ENCODE measurements at regions not wholly inside any gene's neighbourhood (a gene's known extent, or its start where the extent isn't known, plus 50 kb on each side); places are given as distances from the start of the nearest gene placed in this dataset.
"Not testable (repeated sequence)": the region's sequence is repeated elsewhere in the genome, so short reads cannot be mapped to it uniquely, and the experiment has no call there.

DNA sequence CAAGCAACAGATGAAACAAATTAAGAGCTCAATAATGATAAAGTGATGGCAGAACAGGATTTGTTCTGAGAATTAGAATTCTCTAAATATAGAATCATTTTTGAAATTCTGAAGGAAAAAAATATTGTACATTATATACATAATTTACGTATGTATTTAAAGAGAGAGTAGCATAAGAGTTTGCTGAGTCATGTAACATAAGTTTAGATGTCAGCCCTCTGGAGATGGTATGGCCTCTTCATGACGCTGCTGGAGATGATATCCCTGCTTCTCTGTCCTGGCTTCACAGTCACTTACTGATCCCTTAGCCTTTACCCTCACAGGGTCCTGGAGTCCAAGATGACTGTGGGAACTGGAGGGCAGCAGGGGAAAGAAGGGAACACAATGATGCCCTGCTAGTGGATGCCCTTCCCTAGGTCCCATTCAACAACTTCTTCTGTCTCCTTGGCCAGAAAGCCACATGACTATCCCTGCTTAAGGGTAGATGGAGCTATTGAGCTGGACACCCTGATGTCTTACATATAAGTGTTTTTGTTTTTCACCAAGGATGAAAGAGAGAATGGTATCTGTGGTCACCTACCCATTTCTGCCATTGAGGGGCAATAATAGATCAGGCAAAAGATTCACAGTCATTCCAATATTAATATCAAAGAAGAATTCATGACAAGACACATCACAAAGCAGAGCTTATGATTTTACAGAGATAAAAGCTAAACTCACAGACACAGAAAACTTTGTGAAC is 753.1 kb downstream of the TBC1D22A start:
- no peak for DNase-seq

GRCh38 chr22:47512617-47513016 is 750.2 kb downstream of the TBC1D22A start:
- no peak for DNase-seq

- DNase-seq: no peak
These were observed 742.5 kb downstream of the TBC1D22A start for GRCh38 chr22:47504962-47505361.

- DNase-seq: no peak
These were observed 736.6 kb downstream of the TBC1D22A start for GRCh38 chr22:47498969-47499495.

- DNase-seq: no peak
These were observed 735.2 kb downstream of the TBC1D22A start for GRCh38 chr22:47497666-47498065.

DNA sequence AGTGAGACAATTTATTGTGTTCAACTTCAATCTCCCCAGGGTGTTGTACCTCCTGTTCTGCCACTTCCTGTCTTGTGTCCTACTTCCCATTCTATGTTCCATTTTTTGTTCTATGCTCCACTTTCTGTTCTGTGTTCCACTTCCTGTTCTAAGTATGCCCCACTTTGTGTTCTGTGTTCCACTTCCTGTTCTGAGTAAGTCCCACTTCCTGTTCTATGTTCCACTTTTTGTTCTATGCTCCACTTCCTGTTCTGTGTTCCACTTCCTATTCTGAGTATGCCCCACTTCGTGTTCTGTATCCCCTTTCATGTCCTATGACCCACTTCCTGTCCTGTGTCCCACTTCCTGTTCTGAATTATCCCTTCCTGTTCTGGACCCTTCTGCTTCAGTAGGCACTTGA is 732.7 kb downstream of the TBC1D22A start:
- no peak for DNase-seq

DNA sequence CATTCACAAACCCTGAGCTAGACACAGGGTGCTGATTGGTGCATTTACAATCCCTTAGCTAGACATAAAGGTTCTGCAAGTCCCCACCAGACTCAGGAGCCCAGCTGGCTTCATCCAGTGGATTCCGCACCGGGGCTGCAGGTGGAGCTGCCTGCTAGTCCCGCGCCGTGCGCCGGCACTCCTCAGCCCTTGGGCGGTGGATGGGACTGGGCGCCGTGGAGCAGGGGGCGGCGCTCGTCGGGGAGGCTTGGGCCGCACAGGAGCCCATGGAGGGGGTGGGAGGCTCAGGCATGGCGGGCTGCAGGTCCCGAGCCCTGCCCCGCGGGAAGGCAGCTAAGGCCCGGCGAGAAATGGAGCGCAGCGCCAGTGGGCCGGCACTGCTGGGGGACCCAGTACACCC is 725.7 kb downstream of the TBC1D22A start:
- DNase-seq: not testable (repeated sequence)

DNA sequence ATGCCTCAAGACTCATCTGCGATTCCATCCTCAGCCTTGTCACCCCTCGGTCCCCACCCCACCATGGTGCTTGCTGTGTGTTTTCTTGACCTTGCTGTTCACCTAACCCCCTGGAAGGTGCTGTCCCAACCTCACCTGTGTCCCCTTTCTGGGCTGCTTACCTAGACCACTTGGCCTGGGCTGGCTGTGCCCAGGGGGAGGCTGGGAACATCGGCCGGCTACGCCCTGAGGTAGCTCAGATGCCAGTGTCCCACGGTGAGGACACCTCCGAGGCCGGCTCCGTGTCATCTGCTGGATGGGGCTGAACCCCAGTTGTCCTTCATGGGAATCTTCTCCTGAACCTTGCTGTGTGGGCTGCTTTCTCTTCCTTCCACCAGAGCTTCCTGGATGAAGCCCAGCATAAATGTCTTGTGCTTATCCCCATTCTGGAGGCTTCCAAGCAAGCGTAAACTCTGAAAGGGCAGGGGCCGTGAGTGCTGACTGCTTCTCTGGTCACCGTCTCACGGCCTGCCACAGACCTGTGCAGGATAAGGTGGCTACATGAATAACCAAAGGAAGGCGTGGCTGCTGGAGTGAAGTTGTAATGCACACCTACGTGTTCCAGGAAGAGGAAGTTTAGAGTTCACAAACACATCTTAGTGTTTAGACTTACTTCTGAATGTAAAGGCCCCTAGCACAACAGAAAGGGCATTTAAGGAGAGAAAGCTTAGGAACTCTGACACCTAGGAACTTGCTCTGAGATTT is 724.3 kb downstream of the TBC1D22A start:
- no peak for DNase-seq

DNA sequence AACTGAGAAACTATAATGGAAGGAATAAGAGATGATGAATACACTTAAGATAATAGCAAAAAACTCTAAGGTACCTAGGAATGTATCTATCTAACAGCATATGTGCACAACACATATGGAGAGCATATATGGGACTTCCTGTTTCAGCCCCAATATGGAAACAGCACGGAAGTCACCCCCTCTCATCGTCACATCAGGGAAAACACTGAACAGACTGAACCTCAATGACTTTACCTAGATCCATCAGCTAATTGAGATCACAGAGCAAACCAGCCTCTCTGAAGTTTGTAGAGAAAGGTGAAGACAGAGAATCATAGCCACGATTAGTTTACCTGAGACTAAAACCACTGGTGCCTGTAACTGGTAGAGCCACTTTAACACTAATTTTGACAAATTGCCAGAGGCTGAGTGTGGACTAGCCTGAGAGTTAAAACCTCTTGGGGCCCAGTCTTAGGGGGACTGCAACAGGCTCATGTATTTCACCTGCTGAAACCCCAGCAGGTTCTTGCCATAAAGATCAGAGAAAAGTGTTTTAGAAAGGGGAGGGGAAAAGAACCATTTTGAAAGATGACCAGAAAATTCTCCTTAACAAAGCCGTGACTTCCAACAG is 722.6 kb downstream of the TBC1D22A start:
- DNase-seq: no peak

DNA sequence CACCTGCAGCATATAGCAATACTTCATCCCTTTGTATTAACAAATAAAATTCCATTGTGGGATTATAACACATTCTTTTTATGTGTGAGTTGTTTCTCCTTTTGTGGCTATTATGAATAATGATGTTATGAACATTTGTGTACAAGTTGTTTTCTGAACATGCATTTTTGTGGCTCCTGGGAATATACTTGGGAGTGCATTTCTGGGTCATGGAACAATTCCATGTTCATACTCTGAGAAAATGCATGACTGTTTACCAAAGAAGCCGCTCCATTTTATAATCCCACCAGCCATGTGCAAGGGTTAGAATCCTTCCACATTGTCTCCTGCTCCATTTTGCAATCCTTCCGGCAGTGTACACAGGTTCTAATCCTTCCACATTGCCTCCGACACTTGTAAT is 713.8 kb downstream of the TBC1D22A start:
- no peak for DNase-seq

- no peak for DNase-seq
These were observed 712.4 kb downstream of the TBC1D22A start for GRCh38 chr22:47474895-47475294.

GRCh38 chr22:47474464-47474863 is 712.0 kb downstream of the TBC1D22A start:
- DNase-seq: no peak

DNA sequence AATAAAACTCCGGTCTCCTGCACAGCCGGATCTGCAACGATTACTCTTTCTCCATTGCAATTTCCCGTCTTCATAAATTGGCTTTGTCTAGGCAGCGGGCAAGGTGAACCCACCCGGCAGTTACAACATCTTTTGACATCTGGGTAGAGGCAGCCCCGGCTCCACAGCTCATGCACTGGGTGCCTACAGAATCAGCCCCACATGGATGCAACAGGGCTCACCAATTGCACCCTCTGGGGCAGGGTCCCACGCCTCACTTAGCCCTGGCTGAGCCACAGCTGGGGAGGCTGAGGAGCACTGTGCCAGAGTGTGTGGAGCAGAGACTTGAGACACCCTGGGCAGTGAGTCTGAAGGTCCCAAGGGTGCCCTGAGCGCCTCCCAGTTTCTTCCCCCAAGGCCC is 710.2 kb downstream of the TBC1D22A start:
- DNase-seq: no peak

DNA sequence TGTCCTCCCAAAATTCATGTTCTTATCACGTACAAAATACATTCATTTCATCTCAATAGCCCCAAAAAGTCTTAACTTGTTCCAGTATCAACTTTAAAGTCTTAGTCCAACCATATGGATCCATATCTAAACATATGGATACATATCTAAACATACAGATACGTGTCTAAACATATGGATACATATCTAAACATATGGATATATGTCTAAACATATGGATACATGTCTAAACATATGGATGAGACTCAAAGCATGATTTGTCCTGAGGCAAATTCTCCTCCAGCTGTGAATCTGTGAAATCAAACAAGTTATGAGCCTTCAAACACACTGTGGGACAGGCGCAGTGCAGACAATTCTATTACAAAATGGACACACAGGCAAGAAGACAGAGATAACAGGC is 709.0 kb downstream of the TBC1D22A start:
- no peak for DNase-seq

GRCh38 chr22:47465809-47466208 is 703.4 kb downstream of the TBC1D22A start:
- DNase-seq: no peak

GRCh38 chr22:47465222-47465621 is 702.8 kb downstream of the TBC1D22A start:
- DNase-seq: no peak

GRCh38 chr22:47463220-47463619 is 700.8 kb downstream of the TBC1D22A start:
- no peak for DNase-seq

DNA sequence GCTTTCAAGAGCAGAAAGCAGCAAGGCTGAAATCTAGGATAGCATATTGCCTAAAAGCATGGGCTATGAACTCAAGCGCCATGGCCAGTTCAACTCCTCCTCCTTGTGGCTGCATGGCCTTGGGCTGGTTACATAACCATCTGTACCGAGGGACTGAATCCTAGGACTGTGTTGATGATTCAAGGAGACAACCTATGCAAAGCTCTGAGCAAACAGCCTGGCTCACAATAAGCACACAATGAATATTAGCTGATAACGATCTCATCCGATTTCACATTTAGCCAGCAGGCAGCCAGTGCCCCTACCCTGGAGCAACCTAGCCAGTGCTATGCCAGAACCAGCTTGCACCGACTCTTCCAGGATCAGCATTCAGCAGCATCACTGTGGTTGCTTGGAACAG is 698.4 kb downstream of the TBC1D22A start:
- no peak for DNase-seq

- no peak for DNase-seq
These were observed 697.7 kb downstream of the TBC1D22A start for GRCh38 chr22:47460176-47460575.

- DNase-seq: no peak
These were observed 695.9 kb downstream of the TBC1D22A start for GRCh38 chr22:47458348-47458747.

DNA sequence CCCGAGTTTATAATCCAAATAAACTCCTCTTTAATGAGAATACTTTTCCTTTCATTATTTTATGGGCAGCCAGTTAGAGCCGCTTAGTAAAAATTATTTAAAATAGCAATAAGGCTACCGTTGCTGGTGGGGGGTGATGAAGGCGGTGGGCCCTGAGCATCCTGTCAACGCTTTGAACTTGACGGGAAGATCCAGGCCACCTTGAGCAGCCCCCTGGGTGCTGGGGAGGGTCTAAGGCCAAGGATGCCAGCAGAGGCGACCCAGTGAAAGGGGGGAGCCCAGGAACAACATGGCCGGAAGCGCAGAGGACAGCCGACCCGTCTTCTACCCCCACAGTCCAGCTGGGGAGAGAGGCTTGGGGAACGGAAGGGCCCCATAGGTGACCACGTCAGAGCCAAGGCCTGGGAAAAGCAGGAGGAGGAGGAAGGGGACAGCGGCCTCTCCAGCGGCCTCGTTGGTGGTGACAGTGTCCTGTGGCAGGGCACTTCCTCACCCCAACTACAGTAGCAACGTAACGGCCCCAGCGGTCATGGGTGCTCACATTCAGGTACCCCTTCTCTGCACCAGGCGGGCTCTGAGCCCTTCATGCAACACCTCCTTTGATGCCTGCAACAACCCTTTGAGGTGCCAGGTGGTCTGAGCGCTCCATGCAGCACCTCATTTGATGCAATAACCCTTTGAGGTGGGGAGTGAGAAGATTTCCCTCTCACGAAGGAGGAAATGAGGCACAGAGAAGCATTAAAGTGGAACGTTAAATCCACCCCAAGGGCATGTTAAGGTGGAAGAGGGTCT is 695.3 kb downstream of the TBC1D22A start:
- no peak for DNase-seq

- no peak for DNase-seq
These were observed 694.6 kb downstream of the TBC1D22A start for GRCh38 chr22:47457021-47457420.

DNA sequence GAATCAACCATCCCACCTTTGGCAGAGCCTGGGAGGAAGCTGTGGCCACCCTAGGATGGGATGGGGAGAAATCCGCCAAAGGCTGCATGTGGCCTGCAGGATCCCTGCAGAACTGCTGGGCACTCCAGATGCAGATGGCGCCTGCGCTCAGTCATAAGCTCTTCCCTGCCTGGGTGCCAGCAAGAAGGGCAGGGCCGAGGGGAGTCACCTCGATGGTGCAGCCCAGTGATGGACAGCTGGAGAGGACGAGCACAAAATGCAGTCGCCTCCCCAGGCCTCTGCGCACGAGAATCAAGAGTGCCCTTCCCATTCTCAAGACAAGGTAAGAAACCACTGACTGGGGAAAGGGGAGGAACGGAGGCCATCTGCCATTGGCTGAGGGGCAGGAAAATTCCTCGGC is 693.6 kb downstream of the TBC1D22A start:
- DNase-seq: no peak

Measured in NCI-H2107 (cell line).